H4 (cell line): ENCODE measurements at regions not wholly inside any gene's neighbourhood (a gene's known extent, or its start where the extent isn't known, plus 50 kb on each side); places are given as distances from the start of the nearest gene placed in this dataset.
A peak's percentile ranks its signal among the peaks of the same experiment; 100 is the strongest.

Experiments used
- DNase-seq: peaks from one replicate; pipeline ENCODE4 v3.0.0-alpha.2; 2015; ENCODE audit warnings: low spot score

DNA sequence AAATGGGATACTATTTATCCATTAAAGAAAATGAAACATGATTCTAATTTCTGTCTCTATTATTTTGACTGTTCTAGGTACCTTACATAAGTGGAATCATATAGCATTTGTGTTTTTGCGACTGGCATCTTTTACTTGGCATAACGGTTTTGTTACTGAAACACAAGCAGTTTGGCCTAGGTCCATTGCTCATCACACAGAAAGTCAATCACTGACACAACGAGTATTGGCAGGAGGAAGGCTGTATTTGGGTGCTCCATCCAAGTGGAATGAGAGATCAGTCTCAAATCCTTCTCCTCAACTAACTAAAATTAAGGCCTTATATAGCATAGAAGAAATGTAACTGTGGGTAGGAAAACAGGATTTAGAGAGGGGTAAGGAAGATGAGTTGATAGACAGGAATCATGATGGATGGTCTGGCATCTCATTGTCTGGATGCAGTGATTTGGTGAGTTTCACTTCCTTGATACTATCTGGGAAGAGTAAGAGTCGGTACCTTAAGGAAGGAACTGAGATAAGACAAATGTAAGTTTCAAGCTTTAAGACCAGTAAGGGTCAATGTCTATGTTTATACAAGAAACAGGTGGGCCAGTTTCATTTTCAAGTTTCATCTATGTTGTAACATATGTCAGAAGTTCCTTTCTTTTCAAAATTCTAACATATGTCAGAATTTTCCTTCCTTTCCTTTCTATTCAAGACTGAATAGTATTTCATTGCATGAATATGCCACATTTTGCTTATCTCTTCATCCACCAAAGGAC is 276.9 kb upstream of the RAB6C start:
- no peak for DNase-seq

DNA sequence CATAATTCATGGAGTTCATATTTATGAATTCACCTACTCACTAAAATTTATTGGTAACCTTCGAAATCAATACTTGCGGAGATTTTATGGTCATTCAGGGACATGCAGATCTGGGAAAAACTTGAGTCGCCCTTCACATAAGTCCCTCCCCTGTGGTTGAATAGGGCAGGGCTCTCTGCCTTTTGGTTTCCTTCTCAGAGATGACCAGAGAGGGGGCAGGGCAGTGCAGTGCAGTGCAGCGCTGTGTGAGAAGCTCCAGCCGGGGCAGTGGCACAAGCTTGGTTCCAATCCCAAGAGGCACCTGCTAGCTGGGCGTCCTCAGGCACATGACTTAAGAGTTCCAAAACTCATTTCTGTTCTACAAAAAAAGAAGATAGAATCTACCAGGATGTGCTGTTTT is 274.4 kb upstream of the RAB6C start:
- no peak for DNase-seq

- no peak for DNase-seq
Measured at GRCh38 chr2:129707800-129708199, 271.7 kb upstream of the RAB6C start.

DNA sequence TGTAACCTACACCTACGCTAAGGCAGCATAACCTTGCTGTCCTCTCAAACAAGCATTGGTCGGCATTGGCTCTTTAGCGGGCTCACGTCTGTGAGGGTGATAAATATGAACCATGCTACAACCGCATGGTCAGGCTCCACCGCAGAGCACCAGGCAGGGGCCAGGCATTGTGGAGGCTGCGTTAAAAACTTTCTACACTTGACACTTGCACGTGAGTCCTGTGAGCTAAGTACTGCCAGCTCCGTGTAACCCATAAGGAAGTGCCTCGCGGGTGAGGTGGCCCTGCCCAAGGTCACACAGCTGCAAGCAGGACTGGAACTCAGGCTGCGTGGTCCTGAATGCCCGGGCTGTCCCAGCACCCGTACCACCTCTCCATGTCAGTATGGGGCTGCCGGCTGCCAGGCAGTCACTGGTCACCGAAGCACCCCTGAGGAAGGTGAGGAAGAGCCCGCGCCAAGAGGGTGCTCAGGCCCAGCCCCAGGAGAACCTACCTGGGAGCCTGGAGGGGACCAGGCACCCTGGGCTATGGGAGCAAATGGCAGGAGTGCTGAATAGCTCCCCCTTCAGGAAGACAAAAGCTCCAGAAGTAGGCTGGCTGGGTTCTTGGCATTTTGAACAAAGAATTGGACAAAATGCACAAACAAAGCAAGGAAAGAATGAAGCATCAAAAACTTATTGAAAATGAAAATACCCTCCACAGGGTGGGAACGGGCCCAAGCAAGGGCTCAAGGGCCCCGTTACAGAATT is 271.1 kb upstream of the RAB6C start:
- no peak for DNase-seq

DNA sequence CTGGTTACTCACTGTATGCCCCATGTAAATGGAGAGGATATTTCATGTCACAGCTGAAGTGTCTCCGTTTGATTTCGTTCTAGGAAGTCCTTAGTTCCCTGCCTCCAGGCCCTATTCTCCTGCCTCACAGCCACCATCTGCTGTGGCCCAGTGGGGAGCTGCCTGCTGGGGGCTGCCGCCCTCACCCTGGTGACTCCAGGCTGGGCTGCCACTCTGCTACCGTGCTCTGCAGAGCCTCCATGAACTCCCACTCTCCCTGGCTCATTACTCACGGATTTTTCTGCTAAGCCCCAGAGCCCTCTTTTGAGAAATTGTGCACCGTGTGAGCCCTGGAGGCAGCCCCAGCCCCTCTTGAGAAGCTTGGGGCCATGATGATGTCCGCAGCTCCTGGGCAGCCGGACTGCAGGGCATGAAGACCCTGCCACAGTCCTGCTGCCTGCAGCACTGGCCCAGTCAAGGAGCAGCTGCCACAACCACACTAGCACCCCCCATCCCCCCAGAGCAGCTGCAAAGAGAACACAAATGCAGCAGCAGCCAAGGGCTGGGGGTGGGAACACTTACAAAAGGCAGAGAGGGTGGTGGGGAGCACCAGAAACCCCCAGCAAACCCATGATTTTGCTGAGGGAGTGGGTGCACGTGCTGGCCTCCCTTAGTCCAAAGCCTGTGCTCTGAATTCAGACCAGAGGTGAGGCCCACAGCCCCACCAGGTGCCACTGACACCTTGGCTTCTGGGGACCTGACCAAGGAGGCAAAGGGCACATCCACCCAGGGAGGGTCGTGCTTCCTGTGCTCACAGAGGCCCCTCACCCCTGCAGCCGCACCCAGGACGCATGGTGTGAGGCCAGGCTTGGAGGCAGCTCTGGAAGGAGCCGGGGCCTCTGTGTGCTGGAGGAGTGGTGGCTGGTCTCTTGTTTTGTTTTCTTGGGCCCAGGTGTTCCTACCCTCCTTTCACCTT is 270.2 kb upstream of the RAB6C start:
- DNase-seq: no peak

DNA sequence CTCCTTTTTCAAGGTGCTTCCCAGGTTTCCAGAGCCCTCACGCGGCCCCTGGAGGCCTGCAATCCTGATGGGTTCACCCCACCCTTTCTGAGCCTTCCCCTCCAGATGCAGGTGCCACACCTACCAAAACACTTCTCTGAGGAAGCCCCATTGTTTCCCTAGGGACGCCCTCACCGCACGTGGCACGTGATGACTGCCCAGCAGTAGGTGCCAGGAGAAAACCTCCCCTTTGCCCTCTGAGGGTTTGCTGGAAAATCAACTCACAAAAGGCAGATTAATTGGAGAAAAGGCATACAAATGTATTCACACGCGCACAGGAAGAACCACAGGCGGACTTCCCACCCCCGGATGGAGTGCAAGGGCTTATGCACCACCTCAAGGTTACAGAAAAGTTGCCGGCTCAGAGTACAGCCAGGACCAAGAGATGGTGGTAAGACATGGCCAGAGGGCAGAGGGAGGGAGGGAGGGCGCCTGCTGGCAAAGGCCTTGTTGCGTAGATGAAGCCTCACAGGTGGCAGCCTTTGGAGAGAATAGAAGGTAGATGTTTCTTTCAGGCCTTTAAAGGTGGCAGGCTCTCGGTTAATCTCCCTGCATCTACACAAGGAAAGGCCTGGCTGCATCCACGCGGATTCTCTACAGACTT is 269.4 kb upstream of the RAB6C start:
- no peak for DNase-seq

GRCh38 chr2:129710670-129711495 is 268.6 kb upstream of the RAB6C start:
- DNase-seq: no peak

GRCh38 chr2:129711816-129712675 is 267.4 kb upstream of the RAB6C start:
- peak; percentile 17 for DNase-seq

DNA sequence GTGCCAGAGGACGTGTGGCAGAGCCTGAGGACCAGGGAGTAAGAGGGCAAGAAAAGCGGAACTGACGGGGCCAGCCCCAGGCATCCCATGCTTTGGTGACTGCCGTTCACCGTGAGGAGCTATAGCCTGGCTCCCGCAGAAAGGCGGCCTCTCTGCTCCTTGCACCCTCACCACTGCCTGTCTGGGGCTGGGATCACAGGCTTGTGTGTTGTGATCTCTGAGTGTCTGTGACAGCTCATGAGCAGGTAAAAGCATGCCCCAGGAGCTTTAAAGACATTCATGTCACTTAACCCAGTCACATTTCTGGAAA is 266.8 kb upstream of the RAB6C start:
- no peak for DNase-seq

GRCh38 chr2:129713337-129713736 is 266.1 kb upstream of the RAB6C start:
- DNase-seq: no peak

DNA sequence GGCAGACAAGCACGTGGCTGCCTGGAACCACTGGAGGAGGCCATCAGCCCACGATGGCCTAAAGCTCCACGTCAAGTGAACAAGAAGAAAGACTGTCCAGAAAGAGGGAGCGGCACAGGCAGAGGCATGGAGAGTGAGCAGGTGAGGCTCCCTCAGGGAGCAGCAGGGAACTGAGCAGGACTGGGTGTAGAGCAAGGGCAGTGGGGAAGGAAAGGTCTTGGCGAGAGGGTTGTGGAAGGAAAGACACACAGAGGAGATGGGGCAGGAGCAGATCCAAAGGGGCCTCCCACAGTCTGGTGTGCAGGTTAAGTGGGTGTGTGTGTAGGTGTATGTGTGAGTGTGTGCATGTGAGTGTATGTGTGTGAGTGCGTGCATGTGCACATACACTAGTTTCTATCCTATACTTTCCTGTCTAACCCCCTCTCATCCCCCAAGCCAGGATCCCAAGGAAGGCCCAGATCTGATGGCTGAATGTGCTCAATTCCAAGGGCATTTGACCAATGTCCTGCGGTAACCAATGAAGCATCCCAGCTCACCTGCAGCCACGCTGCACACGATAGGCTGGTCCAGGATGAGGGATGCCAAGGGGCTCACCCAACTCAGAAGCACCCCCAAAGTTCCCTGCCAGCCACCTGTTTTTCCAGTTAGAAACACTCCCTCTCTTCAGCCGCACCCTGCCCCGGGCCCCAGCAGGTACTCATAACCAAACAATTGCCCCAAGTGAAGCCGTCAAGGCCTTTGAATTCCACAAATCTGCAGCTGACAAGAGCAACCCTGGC is 262.5 kb upstream of the RAB6C start:
- no peak for DNase-seq

- no peak for DNase-seq
Measured at GRCh38 chr2:129717560-129718130, 261.8 kb upstream of the RAB6C start.

DNA sequence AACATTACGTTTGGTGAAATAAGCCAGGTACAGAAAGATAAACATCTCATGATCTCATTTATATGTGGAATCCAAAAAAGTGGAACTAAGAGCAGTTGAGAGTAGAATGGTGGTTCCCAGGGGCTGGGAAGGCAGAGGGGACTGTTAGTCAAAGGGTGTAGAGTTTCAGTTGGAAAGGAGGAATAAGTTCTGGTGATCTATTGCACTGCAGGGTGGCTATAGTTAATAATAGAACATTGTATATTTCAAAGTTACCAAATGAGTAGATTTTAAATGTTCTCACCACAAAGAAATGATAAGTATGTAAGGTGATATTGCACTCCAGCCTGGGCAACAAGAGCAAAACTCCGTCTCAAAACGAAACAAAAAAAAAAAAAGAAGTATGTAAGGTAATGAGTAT is 260.1 kb upstream of the RAB6C start:
- no peak for DNase-seq

GRCh38 chr2:129720360-129720759 is 259.1 kb upstream of the RAB6C start:
- DNase-seq: no peak

GRCh38 chr2:129720761-129721160 is 258.7 kb upstream of the RAB6C start:
- no peak for DNase-seq

DNA sequence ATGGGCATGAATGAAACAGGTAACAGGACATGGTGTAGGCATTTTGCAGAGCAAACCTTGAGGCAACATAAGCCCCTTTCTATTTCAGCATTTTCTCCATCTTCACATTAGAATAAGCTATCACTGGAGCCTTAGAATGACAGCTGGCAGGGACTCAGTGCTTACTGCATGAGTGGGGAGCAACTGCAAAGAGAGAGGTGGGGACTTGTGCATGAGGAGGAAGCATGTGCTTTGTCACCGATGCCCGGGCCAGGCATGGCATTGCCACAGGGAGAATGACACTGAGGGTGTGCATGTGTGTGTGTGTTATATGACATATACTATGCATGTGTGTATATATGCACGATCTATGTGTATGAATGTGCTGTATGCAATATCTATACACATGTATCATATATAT is 258.2 kb upstream of the RAB6C start:
- no peak for DNase-seq

GRCh38 chr2:129721846-129722245 is 257.6 kb upstream of the RAB6C start:
- DNase-seq: no peak

DNA sequence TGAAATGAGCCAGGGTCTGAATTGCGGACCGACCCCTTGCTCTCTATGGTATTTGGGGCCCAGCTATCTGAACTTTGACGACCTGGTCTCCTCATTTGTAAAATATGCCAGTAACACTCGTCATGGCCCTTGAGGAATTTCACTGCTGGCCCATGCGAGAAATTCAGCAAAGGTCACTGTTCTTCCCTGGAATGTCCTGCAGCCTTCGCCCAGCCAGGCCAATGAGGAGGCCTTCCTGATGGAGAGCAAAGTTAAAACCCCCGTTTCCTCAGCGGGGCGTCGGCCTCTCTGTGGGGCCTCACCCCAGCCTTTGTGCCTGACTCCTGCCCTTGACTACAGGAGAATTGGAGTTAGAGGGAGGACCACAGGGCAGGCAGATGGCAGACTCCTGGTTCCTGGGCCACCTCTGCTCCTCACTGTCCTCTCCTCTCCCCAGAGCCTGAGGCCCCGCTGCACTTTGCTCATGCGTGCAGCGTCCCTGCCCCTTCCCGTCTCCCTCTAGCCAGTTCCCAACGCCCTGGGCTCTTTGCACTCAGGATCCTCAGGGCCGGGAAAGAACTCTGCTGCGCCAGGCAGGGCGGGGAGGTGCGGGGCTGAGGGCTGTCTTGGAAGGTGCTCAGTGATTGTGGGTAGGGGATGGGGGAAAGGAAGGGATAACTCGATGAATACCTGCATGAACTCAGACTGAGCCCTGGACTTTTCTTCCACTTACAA is 257.0 kb upstream of the RAB6C start:
- no peak for DNase-seq
